Activated CD8-positive, alpha-beta T cell treated with anti-CD3 and anti-CD28 coated beads for 36 hours (primary cell): ENCODE measurements at regions not wholly inside any gene's neighbourhood (a gene's known extent, or its start where the extent isn't known, plus 50 kb on each side); places are given as distances from the start of the nearest gene placed in this dataset.

ENCODE experiments used
- ATAC-seq: fragments of 200-7000 bp; cut with Tn5 transposase; one replicate; pipeline ENCODE4 v1.10.0; 2021; ENCODE audit warnings: mild to moderate bottlenecking, moderate library complexity
- CTCF ChIA-PET: fragments of 350-600 bp; sonication (Branson Sonifier 250); formaldehyde crosslinking; loops from one replicate; lab custom pipeline; 2021; ENCODE audit warnings: antibody characterized with exemption; lab: Charles Lee
- POLR2A ChIA-PET: fragments of 350-600 bp; sonication (Branson Sonifier 250); formaldehyde crosslinking; loops from one replicate; lab custom pipeline; 2021; ENCODE audit warnings: antibody characterized with exemption; lab: Charles Lee
- DNase-seq: peaks from one replicate; pipeline ENCODE4 v3.0.0-alpha.2; 2020
- H3K27ac Mint-ChIP-seq: one replicate; pipeline ENCODE4 v1.8.0; 2021; ENCODE audit warnings: mild to moderate bottlenecking, mixed read lengths
- H3K27me3 Mint-ChIP-seq: one replicate; pipeline ENCODE4 v1.8.0; 2021; ENCODE audit warnings: mixed read lengths
- H3K36me3 Mint-ChIP-seq: one replicate; pipeline ENCODE4 v1.8.0; 2021; ENCODE audit warnings: low read depth, mixed read lengths
- H3K4me1 Mint-ChIP-seq: one replicate; pipeline ENCODE4 v1.8.0; 2021; ENCODE audit warnings: low read depth, mixed read lengths
- H3K4me3 Mint-ChIP-seq: one replicate; pipeline ENCODE4 v1.8.0; 2021; ENCODE audit warnings: mild to moderate bottlenecking, moderate library complexity, mixed read lengths
- H3K9me3 Mint-ChIP-seq: one replicate; pipeline ENCODE4 v1.8.0; 2021; ENCODE audit warnings: mixed read lengths
- CTCF ChIP-seq: fragments of 200-600 bp; IDR thresholded peaks from one replicate; pipeline ENCODE4 v1.8.0; 2022; ENCODE audit warnings: antibody characterized with exemption, mild to moderate bottlenecking
- intact Hi-C: fragments of 100-400 bp; cut with micrococcal nuclease; formaldehyde crosslinking; loops from one replicate; pipeline ENCODE4 v1.10.0; 2022

GRCh38 chr14:48963231-48963790, 622.9 kb downstream of the RPS29 start:
- no peak for DNase-seq
- POLR2A ChIA-PET = no interaction called here
- no peak overlapping the region for H3K4me3 Mint-ChIP-seq
- H3K36me3 Mint-ChIP-seq = no peaks in the 10 kb centered on the region
- peaks cover 3% of the 10 kb centered on the region for H3K9me3 Mint-ChIP-seq
- CTCF ChIA-PET = no interaction called here
- TF ChIP-seq CTCF = no peak
- no peak overlapping the region for H3K27ac Mint-ChIP-seq
- intact Hi-C loops = no loop called here
- no peak for ATAC-seq
- H3K27me3 Mint-ChIP-seq = no peaks in the 10 kb centered on the region
- H3K4me1 Mint-ChIP-seq = no peaks in the 10 kb centered on the region

- no peak for ATAC-seq
- no peak overlapping the region for H3K27ac Mint-ChIP-seq
- no peak for TF ChIP-seq CTCF
Observed at GRCh38 chr14:48957486-48957885, 628.7 kb downstream of the RPS29 start.

GRCh38 chr14:48955857-48956256, 630.3 kb downstream of the RPS29 start:
- Mint-ChIP-seq H3K27ac (no peak overlapping the region), H3K9me3 (peaks cover 4% of the 10 kb centered on the region), H3K4me3 (no peak overlapping the region), H3K4me1 (no peaks in the 10 kb centered on the region), H3K36me3 (no peaks in the 10 kb centered on the region), H3K27me3 (no peaks in the 10 kb centered on the region)
- DNase-seq = no peak
- intact Hi-C loops = no loop called here
- ChIA-PET POLR2A (no interaction called here), CTCF (no interaction called here)
- ATAC-seq = no peak
- TF ChIP-seq CTCF = no peak

More at GRCh38 chr14:48957486-48957885, 628.7 kb downstream of the RPS29 start:
- intact Hi-C loops = no loop called here
- ChIA-PET POLR2A (no interaction called here), CTCF (no interaction called here)
- H3K9me3 Mint-ChIP-seq = peaks cover 7% of the 10 kb centered on the region
- DNase-seq = no peak
- H3K4me1 Mint-ChIP-seq = no peaks in the 10 kb centered on the region
- H3K4me3 Mint-ChIP-seq = no peak overlapping the region
- H3K36me3 Mint-ChIP-seq = no peaks in the 10 kb centered on the region
- H3K27me3 Mint-ChIP-seq = no peaks in the 10 kb centered on the region

- intact Hi-C loops = no loop called here
- no peaks in the 10 kb centered on the region for H3K4me1 Mint-ChIP-seq
- CTCF ChIA-PET = no interaction called here
Observed at GRCh38 chr14:48954446-48954845, 631.7 kb downstream of the RPS29 start.

More at GRCh38 chr14:48954446-48954845, 631.7 kb downstream of the RPS29 start:
- Mint-ChIP-seq H3K36me3 (no peaks in the 10 kb centered on the region), H3K4me3 (no peak overlapping the region), H3K27ac (no peak overlapping the region), H3K27me3 (no peaks in the 10 kb centered on the region), H3K9me3 (peaks cover 6% of the 10 kb centered on the region)
- ATAC-seq (no peak), DNase-seq (no peak)
- no peak for TF ChIP-seq CTCF
- POLR2A ChIA-PET = interaction anchor here (0.6 kb wide), 1 partner anchor 10 kb away, joined by 3 read pairs; no protein-coding TSS in a partner anchor
